Breast epithelium (tissue), 3 donors: ENCODE measurements at regions not wholly inside any gene's neighbourhood (a gene's known extent, or its start where the extent isn't known, plus 50 kb on each side); places are given as distances from the start of the nearest gene placed in this dataset.

ENCODE experiments used
- POLR2A ChIP-seq: fragments of 450-650 bp; IDR thresholded peaks from one replicate; pipeline ENCODE4 v1.6.1; 2016; ENCODE audit warnings: antibody characterized with exemption, mild to moderate bottlenecking, moderate library complexity
- POLR2AphosphoS5 ChIP-seq, 3 donors: sonication (generic); formaldehyde crosslinking; IDR thresholded peaks; one replicate each; pipeline ENCODE4 v1.6.1; 2017; ENCODE audit warnings: antibody characterized with exemption in 3 of 3
- TF ChIP-seq, protein P1 (sequence below), 3 donors: fragments of 450-650 bp; IDR thresholded peaks; one replicate each; pipeline ENCODE4 v1.5.1; 2016 to 2017; ENCODE audit warnings: antibody characterized with exemption in 3 of 3, mild to moderate bottlenecking in 3 of 3, moderate library complexity in 3 of 3

DNA sequence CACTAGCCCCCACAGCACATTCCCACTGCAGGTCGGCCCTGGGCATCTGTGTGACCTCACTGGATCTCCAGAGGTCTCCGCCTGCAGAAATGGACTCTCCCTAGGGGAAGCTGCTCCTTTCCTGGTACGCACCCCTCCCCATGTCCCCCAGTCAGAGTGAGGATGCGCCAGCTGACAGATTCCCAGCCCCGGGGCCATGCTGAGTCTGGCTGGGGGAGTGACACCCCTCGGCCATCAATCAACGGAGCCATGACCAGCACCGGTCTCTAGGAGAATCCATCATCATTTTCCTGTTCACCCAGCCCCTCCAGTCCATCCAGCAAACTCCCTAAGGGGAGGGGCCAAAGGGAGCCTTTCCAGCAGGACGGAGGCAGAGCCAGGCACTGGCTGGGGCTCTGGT, 68.7 kb upstream of the PAX7 start:
- TF ChIP-seq, protein P1, sequence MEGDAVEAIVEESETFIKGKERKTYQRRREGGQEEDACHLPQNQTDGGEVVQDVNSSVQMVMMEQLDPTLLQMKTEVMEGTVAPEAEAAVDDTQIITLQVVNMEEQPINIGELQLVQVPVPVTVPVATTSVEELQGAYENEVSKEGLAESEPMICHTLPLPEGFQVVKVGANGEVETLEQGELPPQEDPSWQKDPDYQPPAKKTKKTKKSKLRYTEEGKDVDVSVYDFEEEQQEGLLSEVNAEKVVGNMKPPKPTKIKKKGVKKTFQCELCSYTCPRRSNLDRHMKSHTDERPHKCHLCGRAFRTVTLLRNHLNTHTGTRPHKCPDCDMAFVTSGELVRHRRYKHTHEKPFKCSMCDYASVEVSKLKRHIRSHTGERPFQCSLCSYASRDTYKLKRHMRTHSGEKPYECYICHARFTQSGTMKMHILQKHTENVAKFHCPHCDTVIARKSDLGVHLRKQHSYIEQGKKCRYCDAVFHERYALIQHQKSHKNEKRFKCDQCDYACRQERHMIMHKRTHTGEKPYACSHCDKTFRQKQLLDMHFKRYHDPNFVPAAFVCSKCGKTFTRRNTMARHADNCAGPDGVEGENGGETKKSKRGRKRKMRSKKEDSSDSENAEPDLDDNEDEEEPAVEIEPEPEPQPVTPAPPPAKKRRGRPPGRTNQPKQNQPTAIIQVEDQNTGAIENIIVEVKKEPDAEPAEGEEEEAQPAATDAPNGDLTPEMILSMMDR (IDR thresholded peaks at IDR 0.05) = no peak
- TF ChIP-seq POLR2A = no peak
- no peak for TF ChIP-seq POLR2AphosphoS5 (IDR thresholded peaks at IDR 0.05)
